ENCODE measurements at regions not wholly inside any gene's neighbourhood (a gene's known extent, or its start where the extent isn't known, plus 50 kb on each side); places are given as distances from the start of the nearest gene placed in this dataset.

DNA sequence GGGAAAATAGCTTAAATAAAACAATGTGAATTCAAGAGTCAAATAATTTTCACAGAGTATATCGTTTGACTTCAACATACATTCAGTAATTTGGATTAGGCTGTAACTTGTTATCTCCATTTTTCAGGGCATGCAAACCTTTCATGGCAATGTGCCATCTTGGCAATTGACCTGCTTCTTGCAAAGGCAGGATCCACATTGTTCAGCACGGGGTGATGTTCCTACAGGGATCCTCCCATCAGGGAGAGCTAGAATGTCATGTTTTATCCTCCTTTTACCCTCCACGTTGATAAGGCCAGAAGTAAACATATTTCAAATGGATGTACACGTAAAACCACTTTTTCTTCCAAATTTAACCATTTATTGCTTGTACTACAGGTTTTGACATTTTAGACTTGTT is 314.4 kb downstream of the GALC start:
- H3K4me1 ChIP-seq (ENCODE audit: insufficient read depth, low read length), result no peaks in the 10 kb centered on the region
- H2AFZ ChIP-seq (ENCODE audit: low read length), result no peak overlapping the region
- no peaks in the 10 kb centered on the region for H3K27me3 ChIP-seq (ENCODE audit: insufficient read depth, low read length)
- no peaks in the 10 kb centered on the region for H3K36me3 ChIP-seq (ENCODE audit: insufficient read depth, low read length)
- no peaks in the 10 kb centered on the region for H3K79me2 ChIP-seq (ENCODE audit: insufficient read depth, low read length)
- H3K4me3 ChIP-seq (ENCODE audit: insufficient read depth, low read length), result no peak overlapping the region
- DNase-seq (ENCODE audit: insufficient read length, low spot score, missing footprints), result no peak
- no peak overlapping the region for H3K4me2 ChIP-seq (ENCODE audit: insufficient read depth, low read length)
- no peaks in the 10 kb centered on the region for H4K20me1 ChIP-seq (ENCODE audit: insufficient read depth, low read length)
- H3K27ac ChIP-seq (ENCODE audit: low read depth, low read length), result no peak overlapping the region
- TF ChIP-seq, protein P1, sequence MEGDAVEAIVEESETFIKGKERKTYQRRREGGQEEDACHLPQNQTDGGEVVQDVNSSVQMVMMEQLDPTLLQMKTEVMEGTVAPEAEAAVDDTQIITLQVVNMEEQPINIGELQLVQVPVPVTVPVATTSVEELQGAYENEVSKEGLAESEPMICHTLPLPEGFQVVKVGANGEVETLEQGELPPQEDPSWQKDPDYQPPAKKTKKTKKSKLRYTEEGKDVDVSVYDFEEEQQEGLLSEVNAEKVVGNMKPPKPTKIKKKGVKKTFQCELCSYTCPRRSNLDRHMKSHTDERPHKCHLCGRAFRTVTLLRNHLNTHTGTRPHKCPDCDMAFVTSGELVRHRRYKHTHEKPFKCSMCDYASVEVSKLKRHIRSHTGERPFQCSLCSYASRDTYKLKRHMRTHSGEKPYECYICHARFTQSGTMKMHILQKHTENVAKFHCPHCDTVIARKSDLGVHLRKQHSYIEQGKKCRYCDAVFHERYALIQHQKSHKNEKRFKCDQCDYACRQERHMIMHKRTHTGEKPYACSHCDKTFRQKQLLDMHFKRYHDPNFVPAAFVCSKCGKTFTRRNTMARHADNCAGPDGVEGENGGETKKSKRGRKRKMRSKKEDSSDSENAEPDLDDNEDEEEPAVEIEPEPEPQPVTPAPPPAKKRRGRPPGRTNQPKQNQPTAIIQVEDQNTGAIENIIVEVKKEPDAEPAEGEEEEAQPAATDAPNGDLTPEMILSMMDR (IDR thresholded peaks at IDR 0.05; ENCODE audit: extremely low read depth, low read depth, low read length), result no peak
- peaks cover 6% of the 10 kb centered on the region for H3K9me3 ChIP-seq (ENCODE audit: low read depth, low read length)

DNA sequence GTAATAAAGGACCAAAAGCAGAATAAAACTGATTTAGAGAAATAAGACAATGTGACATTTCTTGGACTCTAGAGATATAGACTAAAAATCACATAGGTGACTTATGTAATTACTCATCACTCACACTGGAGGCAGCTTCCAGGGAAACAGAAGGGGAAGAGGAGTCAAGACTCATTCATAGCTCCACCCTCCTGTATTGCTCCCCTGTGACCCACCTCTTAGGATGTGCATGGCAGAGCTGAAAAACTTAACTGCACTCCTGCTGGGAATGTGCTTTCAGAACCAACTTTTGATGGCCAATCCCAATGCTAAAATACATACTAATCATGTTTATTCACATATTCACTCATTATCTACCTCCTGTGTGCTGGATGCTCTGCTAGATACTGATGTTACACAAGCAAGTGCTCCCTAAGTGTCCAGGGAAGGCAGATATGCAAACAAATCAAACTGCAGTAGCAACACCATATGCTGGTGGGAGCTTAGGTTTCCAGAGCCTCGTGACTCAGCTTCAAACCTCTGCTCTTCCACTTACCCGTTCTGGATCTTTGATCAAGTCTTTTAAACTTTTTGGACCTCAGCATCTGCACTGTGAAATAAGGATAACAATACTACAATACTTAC is 316.1 kb downstream of the GALC start:
- H3K27ac ChIP-seq (ENCODE audit: low read depth, low read length), result no peak overlapping the region
- no peaks in the 10 kb centered on the region for H3K27me3 ChIP-seq (ENCODE audit: insufficient read depth, low read length)
- no peak overlapping the region for H3K4me2 ChIP-seq (ENCODE audit: insufficient read depth, low read length)
- H4K20me1 ChIP-seq (ENCODE audit: insufficient read depth, low read length), result no peaks in the 10 kb centered on the region
- H2AFZ ChIP-seq (ENCODE audit: low read length), result no peak overlapping the region
- no peak overlapping the region for H3K4me3 ChIP-seq (ENCODE audit: insufficient read depth, low read length)
- no peaks in the 10 kb centered on the region for H3K36me3 ChIP-seq (ENCODE audit: insufficient read depth, low read length)
- H3K4me1 ChIP-seq (ENCODE audit: insufficient read depth, low read length), result no peaks in the 10 kb centered on the region
- H3K9me3 ChIP-seq (ENCODE audit: low read depth, low read length), result peaks cover 6% of the 10 kb centered on the region
- no peak for DNase-seq (ENCODE audit: insufficient read length, low spot score, missing footprints)
- H3K79me2 ChIP-seq (ENCODE audit: insufficient read depth, low read length), result no peaks in the 10 kb centered on the region
- TF ChIP-seq, protein P1 (IDR thresholded peaks at IDR 0.05; ENCODE audit: extremely low read depth, low read depth, low read length), result no peak

DNA sequence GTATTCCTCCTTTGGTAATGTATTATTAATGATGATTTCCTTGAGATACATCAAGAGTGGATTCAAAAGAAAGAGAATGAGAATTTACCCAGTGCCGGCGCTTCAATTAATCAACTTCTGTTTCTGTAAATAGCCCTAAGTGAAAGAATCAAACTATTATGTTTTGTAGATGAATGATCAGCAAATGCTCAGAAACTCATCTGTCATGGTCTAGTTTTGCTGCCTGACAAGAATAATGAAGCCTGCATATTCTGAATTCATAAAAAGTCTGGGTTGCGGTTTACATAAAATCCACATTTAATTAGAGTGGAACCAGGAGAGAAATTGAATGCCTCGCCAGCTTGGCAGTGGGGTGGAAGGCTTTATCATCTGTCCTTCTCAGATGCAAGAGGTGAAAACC is 325.3 kb downstream of the GALC start:
- H3K79me2 ChIP-seq (ENCODE audit: insufficient read depth, low read length), result no peaks in the 10 kb centered on the region
- no peak for DNase-seq (ENCODE audit: insufficient read length, low spot score, missing footprints)
- no peaks in the 10 kb centered on the region for H3K36me3 ChIP-seq (ENCODE audit: insufficient read depth, low read length)
- H3K4me3 ChIP-seq (ENCODE audit: insufficient read depth, low read length), result no peak overlapping the region
- no peaks in the 10 kb centered on the region for H3K9me3 ChIP-seq (ENCODE audit: low read depth, low read length)
- H3K27me3 ChIP-seq (ENCODE audit: insufficient read depth, low read length), result no peaks in the 10 kb centered on the region
- H3K27ac ChIP-seq (ENCODE audit: low read depth, low read length), result no peak overlapping the region
- TF ChIP-seq, protein P1 (IDR thresholded peaks at IDR 0.05; ENCODE audit: extremely low read depth, low read depth, low read length), result no peak
- H2AFZ ChIP-seq (ENCODE audit: low read length), result no peak overlapping the region
- H4K20me1 ChIP-seq (ENCODE audit: insufficient read depth, low read length), result no peaks in the 10 kb centered on the region
- no peaks in the 10 kb centered on the region for H3K4me1 ChIP-seq (ENCODE audit: insufficient read depth, low read length)
- H3K4me2 ChIP-seq (ENCODE audit: insufficient read depth, low read length), result no peak overlapping the region

DNA sequence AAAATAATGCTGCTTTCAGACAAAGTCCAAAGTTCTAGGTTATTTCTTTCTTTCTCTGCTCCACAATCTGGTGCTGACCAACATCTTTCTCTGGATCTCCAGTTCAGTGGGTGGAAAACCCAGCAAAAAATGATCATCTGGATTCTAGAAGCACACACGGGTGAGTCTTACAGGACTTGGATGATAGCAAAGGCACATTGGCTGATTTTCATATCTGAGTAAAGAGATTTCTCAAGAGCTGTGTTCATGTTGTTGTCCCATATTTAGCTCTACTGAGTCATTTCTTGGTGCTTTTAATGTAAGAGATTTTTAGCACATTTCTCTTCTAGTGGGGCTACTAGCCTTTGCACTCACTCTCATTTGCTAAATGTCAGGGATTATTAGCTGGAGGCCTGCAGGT is 336.7 kb downstream of the GALC start:
- no peak for DNase-seq (ENCODE audit: insufficient read length, low spot score, missing footprints)
- no peak overlapping the region for H3K4me3 ChIP-seq (ENCODE audit: insufficient read depth, low read length)
- no peak overlapping the region for H3K4me2 ChIP-seq (ENCODE audit: insufficient read depth, low read length)
- no peaks in the 10 kb centered on the region for H3K27me3 ChIP-seq (ENCODE audit: insufficient read depth, low read length)
- no peaks in the 10 kb centered on the region for H3K79me2 ChIP-seq (ENCODE audit: insufficient read depth, low read length)
- H3K9me3 ChIP-seq (ENCODE audit: low read depth, low read length), result peaks cover 2% of the 10 kb centered on the region
- no peak overlapping the region for H2AFZ ChIP-seq (ENCODE audit: low read length)
- no peaks in the 10 kb centered on the region for H4K20me1 ChIP-seq (ENCODE audit: insufficient read depth, low read length)
- no peak overlapping the region for H3K27ac ChIP-seq (ENCODE audit: low read depth, low read length)
- no peaks in the 10 kb centered on the region for H3K4me1 ChIP-seq (ENCODE audit: insufficient read depth, low read length)
- TF ChIP-seq, protein P1 (IDR thresholded peaks at IDR 0.05; ENCODE audit: extremely low read depth, low read depth, low read length), result no peak
- no peaks in the 10 kb centered on the region for H3K36me3 ChIP-seq (ENCODE audit: insufficient read depth, low read length)
